GM18520 (cell line): ENCODE measurements at regions not wholly inside any gene's neighbourhood (a gene's known extent, or its start where the extent isn't known, plus 50 kb on each side); places are given as distances from the start of the nearest gene placed in this dataset.

Source experiments
- ATAC-seq: cut with Tn5 transposase; IDR thresholded peaks from one replicate; pipeline ENCODE4 v1.9.1; 2021; ENCODE audit not compliant: unreplicated experiment

- ATAC-seq: no peak
Measured at GRCh38 chr9:16025627-16026026, 472.8 kb downstream of the CCDC171 start.

- no peak for ATAC-seq
Measured at GRCh38 chr9:16026886-16027285, 474.0 kb downstream of the CCDC171 start.

- no peak for ATAC-seq
Measured at GRCh38 chr9:16028548-16028947, 475.7 kb downstream of the CCDC171 start.

- no peak for ATAC-seq
Measured at GRCh38 chr9:16029046-16029615, 476.3 kb downstream of the CCDC171 start.

- ATAC-seq: no peak
Measured at GRCh38 chr9:16029796-16030363, 477.0 kb downstream of the CCDC171 start.

DNA sequence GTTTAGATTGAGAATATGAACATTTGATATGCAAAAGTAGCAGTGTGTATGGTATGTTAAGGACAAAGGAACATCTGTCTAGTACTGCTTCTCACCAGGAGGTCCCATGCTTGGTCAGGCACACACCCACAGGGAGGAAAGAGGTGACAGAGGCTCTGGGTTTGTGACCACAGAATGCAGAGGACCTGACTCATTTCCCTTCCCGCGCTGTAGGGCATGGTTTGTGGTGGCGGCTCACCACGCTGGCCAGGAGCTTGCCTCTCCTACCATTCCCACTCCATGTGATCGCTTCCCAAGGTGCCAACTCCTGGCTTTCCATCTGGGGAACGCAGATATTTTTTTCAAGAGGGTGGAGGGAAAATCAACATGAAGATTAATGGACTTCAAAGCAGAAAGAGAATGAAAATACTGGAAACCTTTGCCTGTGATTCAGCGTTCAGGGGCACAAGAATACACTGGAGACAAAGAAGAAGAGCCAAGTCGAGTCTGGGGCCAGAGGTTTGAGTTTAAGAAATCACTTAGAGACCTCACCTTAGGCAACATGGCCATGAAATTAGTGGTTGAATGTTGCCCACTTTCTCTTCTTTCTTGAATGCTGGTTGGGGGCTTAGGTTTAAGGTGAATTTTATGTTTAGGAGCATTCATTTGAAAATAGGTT, 477.8 kb downstream of the CCDC171 start:
- ATAC-seq: no peak

GRCh38 chr9:16031486-16031885, 478.6 kb downstream of the CCDC171 start:
- no peak for ATAC-seq

- no peak for ATAC-seq
Measured at GRCh38 chr9:16031971-16032370, 479.1 kb downstream of the CCDC171 start.

GRCh38 chr9:16032799-16033198, 480.0 kb downstream of the CCDC171 start:
- ATAC-seq: no peak

- no peak for ATAC-seq
Measured at GRCh38 chr9:16033253-16033652, 480.4 kb downstream of the CCDC171 start.

GRCh38 chr9:16033921-16034691, 481.3 kb downstream of the CCDC171 start:
- ATAC-seq: no peak

- no peak for ATAC-seq
Measured at GRCh38 chr9:16039218-16039987, 486.6 kb downstream of the CCDC171 start.

- no peak for ATAC-seq
Measured at GRCh38 chr9:16039988-16040761, 487.3 kb downstream of the CCDC171 start.

GRCh38 chr9:16043756-16044578, 491.1 kb downstream of the CCDC171 start:
- no peak for ATAC-seq

DNA sequence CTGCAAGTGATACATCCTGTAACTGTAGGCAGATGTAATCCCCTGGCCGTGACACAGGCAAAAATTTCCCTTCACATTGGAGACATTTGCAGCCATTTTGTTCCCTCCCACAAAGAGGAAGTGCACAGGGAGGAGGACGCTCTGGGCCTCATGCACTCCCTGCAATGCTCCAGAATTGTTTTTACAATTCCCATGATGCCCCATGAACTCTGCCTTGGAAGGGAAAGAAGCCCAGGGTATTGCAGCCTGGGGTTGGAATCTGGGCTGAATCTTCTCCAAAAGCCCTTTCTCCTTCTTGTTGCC, 491.7 kb downstream of the CCDC171 start:
- ATAC-seq: no peak

- ATAC-seq: no peak
Measured at GRCh38 chr9:16045651-16046280, 492.9 kb downstream of the CCDC171 start.

DNA sequence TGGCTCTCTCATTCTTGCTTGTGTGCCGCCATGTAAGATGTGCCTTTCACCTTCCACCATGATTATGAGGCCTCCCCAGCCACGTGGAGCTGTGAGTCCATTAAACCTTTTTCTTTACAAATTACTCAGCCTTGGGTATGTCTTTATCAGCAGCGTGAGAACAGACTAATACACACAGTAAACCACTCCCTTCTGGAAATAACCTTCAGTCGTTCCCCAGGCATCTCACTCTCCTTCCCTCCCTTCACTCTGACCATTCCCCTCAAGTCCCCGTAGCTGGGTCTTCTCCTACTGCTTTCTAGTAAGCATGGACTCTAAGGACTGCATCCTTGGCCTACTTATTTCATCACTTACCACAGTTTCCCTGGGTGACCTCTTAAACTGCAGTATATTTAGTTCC, 493.9 kb downstream of the CCDC171 start:
- ATAC-seq: no peak

- ATAC-seq: no peak
Measured at GRCh38 chr9:16048129-16048528, 495.3 kb downstream of the CCDC171 start.

- no peak for ATAC-seq
Measured at GRCh38 chr9:16052146-16052545, 499.3 kb downstream of the CCDC171 start.
